Heart left ventricle (tissue), 16 donors: ENCODE measurements at regions not wholly inside any gene's neighbourhood (a gene's known extent, or its start where the extent isn't known, plus 50 kb on each side); places are given as distances from the start of the nearest gene placed in this dataset.

ENCODE experiments used
- ATAC-seq, 4 donors: fragments of 200-7000 bp; cut with Tn5 transposase; one replicate each; pipeline ENCODE4 v1.9.1; 2020 to 2022; ENCODE audit warnings: moderate library complexity in 4 of 4, mild to moderate bottlenecking in 3 of 4, moderate number of reproducible peaks in 1 of 4
- DNase-seq, 5 donors: peaks; one replicate each; pipeline ENCODE4 v3.0.0-alpha.2; 2020
- H3K27ac ChIP-seq, 12 donors: fragments of 200-600 bp; sonication (generic) in 4 of 12; one replicate each; pipeline versions ENCODE4 v1.5.0 to v1.8.0; 2016 to 2022; ENCODE audit warnings: mild to moderate bottlenecking in 2 of 12
- H3K27me3 ChIP-seq, 9 donors: fragments of 200-600 bp; sonication (generic) in 2 of 9; one replicate each; pipeline versions ENCODE4 v1.5.1 to v1.8.0; 2016 to 2022; ENCODE audit warnings: mild to moderate bottlenecking in 3 of 9
- H3K36me3 ChIP-seq, 9 donors: fragments of 200-600 bp; sonication (generic) in 2 of 9; one replicate each; pipeline versions ENCODE4 v1.5.0 to v1.8.0; 2018 to 2022; ENCODE audit warnings: mild to moderate bottlenecking in 2 of 9
- H3K4me1 ChIP-seq, 12 donors: fragments of 200-600 bp; sonication (generic) in 4 of 12; one replicate each; pipeline versions ENCODE4 v1.5.0 to v1.8.0; 2016 to 2022; ENCODE audit warnings: mild to moderate bottlenecking in 3 of 12
- H3K4me3 ChIP-seq, 12 donors: fragments of 200-600 bp; sonication (generic) in 4 of 12; one replicate each; pipeline versions ENCODE4 v1.5.0 to v1.8.0; 2017 to 2022; ENCODE audit warnings: mild to moderate bottlenecking in 9 of 12, moderate library complexity in 4 of 12
- H3K9me3 ChIP-seq, 12 donors: fragments of 200-600 bp; sonication (generic) in 4 of 12; one replicate each; pipeline versions ENCODE4 v1.5.0 to v1.8.0; 2016 to 2022; ENCODE audit warnings: mild to moderate bottlenecking in 1 of 12
- CTCF ChIP-seq, 12 donors: fragments of 200-600 bp; sonication (generic) in 4 of 12; IDR thresholded peaks; one replicate each; pipeline versions ENCODE4 v1.5.0 to v1.8.0; 2018 to 2022; ENCODE audit warnings: antibody characterized with exemption in 12 of 12, mild to moderate bottlenecking in 5 of 12
- POLR2A ChIP-seq, 2 donors: fragments of 450-650 bp; IDR thresholded peaks; one replicate each; pipeline ENCODE4 v1.6.1; 2017; ENCODE audit warnings: antibody characterized with exemption in 2 of 2, mild to moderate bottlenecking in 2 of 2, moderate library complexity in 2 of 2
- WGBS, 4 donors: extraction: QIAGEN DNeasy Blood & Tissue Kit in 2 of 4; methylation state at CpG; one replicate each; pipeline versions ENCODE4 v1.1.5 to v1.1.7; 2013 to 2018; 5-methylcytosine and 5-hydroxymethylcytosine counted together
- intact Hi-C, 10 donors: fragments of 100-400 bp; cut with DNase I; formaldehyde crosslinking; loops; one replicate each; pipeline versions ENCODE4 v1.11.1 to v1.14.2; 2022
- donor health status: ischemic (EF 13 %, LVEDD 7.1; RV severe dilation, severe dysfunction).
- donor health status: healthy with polysubstance abuse.
- donor health status: DM: no; HTN: yes; CAD: no.
- donor health status: DM: no; HTN: no; CAD: no.
- donor health status: ischemic (EF 25% LVEDD 6.9; RV normal size, moderate dysfunction).
- donor health status: ischemic (EF 25% LVEDD 5.7; RV mildly dilated, moderate dysfunction).
- donor health status: healthy.
- donor health status: DM: yes; HTN: yes; CAD: no.
- donor health status: ischemic (EF 35%, LVEDD 5.7; RV mildly dilated, moderate dysfunction).
- donor health status: nonischemic (EF 11% LVEDD 7.7; RV severe dilation, severe dysfunction).
- donor health status: DM: yes; HTN: yes; CAD: no.
- donor health status: PGD.
- donor health status: ischemic (EF 29% LVEDD 5.4; RV normal size, mild dysfunction).
- donor health status: nonischemic (EF 23%, LVEDD 6.1; RV moderate dilation, normal function).

- no peak for DNase-seq
- TF ChIP-seq POLR2A (IDR thresholded peaks at IDR 0.05) = no peak
- TF ChIP-seq CTCF (IDR thresholded peaks at IDR 0.05) = no peak
- H3K36me3 ChIP-seq = no peaks in the 10 kb centered on the region
- no peaks in the 10 kb centered on the region for H3K27me3 ChIP-seq
- H3K4me3 ChIP-seq = no peak overlapping the region
- ATAC-seq = no peak
- intact Hi-C loops = no loop called here
- H3K9me3 ChIP-seq = no peaks in the 10 kb centered on the region
- no peak overlapping the region for H3K27ac ChIP-seq
- 62 to 88% (median 76%) methylated on average over 1 of the region's 1 CpG for WGBS, 4 donors
- H3K4me1 ChIP-seq = no peaks in the 10 kb centered on the region
Observed at GRCh38 chr4:84276752-84277151, 222.3 kb downstream of the NKX6-1 start.

- no peak overlapping the region for H3K27ac ChIP-seq
- no peaks in the 10 kb centered on the region for H3K27me3 ChIP-seq
- no peak overlapping the region for H3K4me3 ChIP-seq
- DNase-seq (no peak), ATAC-seq (no peak)
- no peaks in the 10 kb centered on the region for H3K4me1 ChIP-seq
- H3K9me3 ChIP-seq = peaks cover 0 to 5% (median 0%) of the 10 kb centered on the region in 12 donors
- no peaks in the 10 kb centered on the region for H3K36me3 ChIP-seq
- TF ChIP-seq CTCF (IDR thresholded peaks at IDR 0.05) (no peak), POLR2A (IDR thresholded peaks at IDR 0.05) (no peak)
- intact Hi-C loops = no loop called here
Observed at GRCh38 chr4:84269536-84270044, 229.5 kb downstream of the NKX6-1 start.

- TF ChIP-seq CTCF (IDR thresholded peaks at IDR 0.05) (no peak), POLR2A (IDR thresholded peaks at IDR 0.05) (no peak)
- H3K27me3 ChIP-seq = no peaks in the 10 kb centered on the region
- no peak overlapping the region for H3K27ac ChIP-seq
- intact Hi-C loops = no loop called here
- no peak overlapping the region for H3K4me3 ChIP-seq
- peaks cover 0 to 31% (median 6%) of the 10 kb centered on the region in 12 donors for H3K9me3 ChIP-seq
- no peaks in the 10 kb centered on the region for H3K4me1 ChIP-seq
- H3K36me3 ChIP-seq = no peaks in the 10 kb centered on the region
- ATAC-seq (no peak), DNase-seq (no peak)
Observed at GRCh38 chr4:84264652-84265051, 234.4 kb downstream of the NKX6-1 start.

GRCh38 chr4:84263415-84263814 is 235.7 kb downstream of the NKX6-1 start:
- intact Hi-C loops = no loop called here

More at GRCh38 chr4:84263415-84263814, 235.7 kb downstream of the NKX6-1 start:
- H3K27me3 ChIP-seq = no peaks in the 10 kb centered on the region
- no peak for DNase-seq
- H3K27ac ChIP-seq = no peak overlapping the region
- H3K4me1 ChIP-seq = no peaks in the 10 kb centered on the region
- H3K4me3 ChIP-seq = no peak overlapping the region
- no peak for TF ChIP-seq POLR2A (IDR thresholded peaks at IDR 0.05)
- no peak for TF ChIP-seq CTCF (IDR thresholded peaks at IDR 0.05)
- H3K36me3 ChIP-seq = no peaks in the 10 kb centered on the region
- peaks cover 0 to 39% (median 8%) of the 10 kb centered on the region in 12 donors for H3K9me3 ChIP-seq
- no peak for ATAC-seq
